GM12878 (cell line): ENCODE measurements at regions not wholly inside any gene's neighbourhood (a gene's known extent, or its start where the extent isn't known, plus 50 kb on each side); places are given as distances from the start of the nearest gene placed in this dataset.

Source experiments
- ATAC-seq: fragments of 200-7000 bp; cut with Tn5 transposase; 3 replicates; pipeline ENCODE4 v1.9.1; 2020; ENCODE audit warnings: mild to moderate bottlenecking, moderate library complexity
- BruUV-seq: library from RNA; stranded (reverse); fragments of 400-500 nt; replicated peaks from 2 replicates; lab custom pipeline; 2021; lab: Mats Ljungman, UMichigan
- CTCF ChIA-PET: fragments of 300-600 bp; sonication (Branson Sonifier 250); formaldehyde crosslinking; extraction: SDS; loops from one replicate; lab custom pipeline; 2021; ENCODE audit warnings: inconsistent platforms; lab: Yijun Ruan, JAX
- POLR2A ChIA-PET: fragments of 350-600 bp; formaldehyde crosslinking; extraction: SDS; loops from one replicate; lab custom pipeline; 2021; ENCODE audit warnings: inconsistent platforms; lab: Charles Lee
- RAD21 ChIA-PET: fragments of 300-600 bp; sonication (Branson Sonifier 250); formaldehyde crosslinking; loops from one replicate; lab custom pipeline; 2023; ENCODE audit warnings: antibody characterized with exemption; ENCODE audit not compliant: unreplicated experiment; lab: Charles Lee
- SMC1A ChIA-PET: fragments of 300-600 bp; sonication (Branson Sonifier 250); formaldehyde crosslinking; loops from one replicate; lab custom pipeline; 2023; ENCODE audit not compliant: unreplicated experiment, uncharacterized antibody; lab: Charles Lee
- DNase-seq: peaks from one replicate; pipeline ENCODE4 v3.0.0-alpha.2; 2011; ENCODE audit warnings: low read depth, low spot score
- FAIRE-seq: peaks from 3 replicates; lab custom pipeline; 2011; peaks lifted over from hg19 to GRCh38; lab: Jason Lieb, UNC
- H2AFZ ChIP-seq: 2 replicates; pipeline ENCODE4 v1.6.0; 2011; ENCODE audit warnings: low read depth, low read length, control low read depth; ENCODE audit not compliant: control insufficient read depth
- H3K27ac ChIP-seq: 2 replicates; pipeline ENCODE4 v1.5.1; 2011; ENCODE audit warnings: control low read depth; ENCODE audit not compliant: control insufficient read depth, insufficient read depth
- H3K27me3 ChIP-seq, 2 experiments: replicated peaks in 1 of 2; 2 replicates each; pipeline versions ENCODE4 v1.6.0 to v1.6.1; 2011; ENCODE audit warnings: low read length in 1 of 2; ENCODE audit not compliant: control insufficient read depth in 2 of 2, insufficient read depth in 2 of 2
- H3K36me3 ChIP-seq, 2 experiments: 2 replicates each; pipeline ENCODE4 v1.5.1; 2011; ENCODE audit warnings: low read length in 1 of 2; ENCODE audit not compliant: control insufficient read depth in 2 of 2, insufficient read depth in 2 of 2
- H3K4me1 ChIP-seq: 2 replicates; pipeline ENCODE4 v1.6.1; 2011; ENCODE audit warnings: mild to moderate bottlenecking, low read length, moderate library complexity, mixed read lengths; ENCODE audit not compliant: control insufficient read depth, insufficient read depth
- H3K4me2 ChIP-seq: 2 replicates; pipeline ENCODE4 v1.6.0; 2011; ENCODE audit warnings: control low read depth; ENCODE audit not compliant: control insufficient read depth, insufficient read depth
- H3K4me3 ChIP-seq: fragments of 200-600 bp; sonication (generic); 2 replicates; pipeline ENCODE4 v1.5.1; 2016
- H3K79me2 ChIP-seq: 2 replicates; pipeline ENCODE4 v1.6.0; 2011; ENCODE audit warnings: low read length; ENCODE audit not compliant: control insufficient read depth, insufficient read depth
- H3K9ac ChIP-seq: 2 replicates; pipeline ENCODE4 v1.8.0; 2011; ENCODE audit warnings: low read length, control low read depth, mixed read lengths; ENCODE audit not compliant: control insufficient read depth, insufficient read depth
- H3K9me3 ChIP-seq: replicated peaks from 3 replicates; pipeline ENCODE4 v1.5.1; 2011; ENCODE audit warnings: mild to moderate bottlenecking, low read length; ENCODE audit not compliant: control insufficient read depth, insufficient read depth
- H4K20me1 ChIP-seq: 2 replicates; pipeline ENCODE4 v1.6.0; 2011; ENCODE audit not compliant: control insufficient read depth, insufficient read depth
- CREB1 ChIP-seq: IDR thresholded peaks from 2 replicates; pipeline ENCODE4 v1.6.1; 2012; ENCODE audit warnings: low read depth, mild to moderate bottlenecking, inconsistent platforms
- MEF2A ChIP-seq: IDR thresholded peaks from 2 replicates; pipeline ENCODE4 v1.6.1; 2011; ENCODE audit warnings: low read depth, mild to moderate bottlenecking, low read length, moderate library complexity; ENCODE audit not compliant: insufficient read depth
- MXI1 ChIP-seq: fragments of 150-350 bp; IDR thresholded peaks from 2 replicates; pipeline ENCODE4 v1.6.1; 2011; ENCODE audit warnings: low read depth, mild to moderate bottlenecking, inconsistent platforms, low read length, improper control_type of control experiment
- PBX3 ChIP-seq: IDR thresholded peaks from 2 replicates; pipeline ENCODE4 v1.6.1; 2011; ENCODE audit warnings: mild to moderate bottlenecking, low read depth, low read length, moderate library complexity; ENCODE audit not compliant: insufficient replicate concordance
- POLR2A ChIP-seq: IDR thresholded peaks from 2 replicates; pipeline ENCODE4 v1.6.1; 2011; ENCODE audit warnings: low read depth, mild to moderate bottlenecking, low read length
- SPI1 ChIP-seq: IDR thresholded peaks from 2 replicates; pipeline ENCODE4 v1.6.1; 2011; ENCODE audit warnings: low read depth, mild to moderate bottlenecking, low read length, moderate library complexity, borderline replicate concordance; ENCODE audit not compliant: insufficient read depth
- ZBED1 ChIP-seq: IDR thresholded peaks from 2 replicates; pipeline ENCODE4 v1.6.1; 2016; ENCODE audit warnings: borderline replicate concordance
- ZBTB33 ChIP-seq: fragments of 450-650 bp; IDR thresholded peaks from 2 replicates; pipeline ENCODE4 v1.6.1; 2017; ENCODE audit warnings: mild to moderate bottlenecking
- WGBS: methylation state at CpG from one replicate; pipeline ENCODE4 v1.1.6; 2016; ENCODE audit warnings: low lambda C conversion rate; ENCODE audit not compliant: insufficient replicate concordance, insufficient coverage; ENCODE audit errors: missing lambda C conversion rate; 5-methylcytosine and 5-hydroxymethylcytosine counted together
- in situ Hi-C: fragments of 300-500 bp; cut with MboI; formaldehyde crosslinking; loops from 9 replicates; pipeline ENCODE4 v1.14.3; 2018; ENCODE audit warnings: mixed read lengths
- intact Hi-C: fragments of 100-400 bp; cut with micrococcal nuclease; formaldehyde crosslinking; loops from one replicate; pipeline ENCODE4 v1.14.2; 2022; ENCODE audit not compliant: unreplicated experiment

- SMC1A ChIA-PET: no interaction called here
- Histone ChIP-seq H3K4me3 (no peak overlapping the region), H2AFZ (no peak overlapping the region), H3K4me2 (no peak overlapping the region), H4K20me1 (no peaks in the 10 kb centered on the region), H3K79me2 (no peaks in the 10 kb centered on the region), H3K27ac (no peak overlapping the region), H3K36me3 (no peaks in the 10 kb centered on the region), H3K4me1 (no peaks in the 10 kb centered on the region), H3K9me3 (no peaks in the 10 kb centered on the region), H3K27me3 (no peaks in the 10 kb centered on the region), H3K9ac (no peak overlapping the region)
- ATAC-seq: no peak
- RAD21 ChIA-PET: no interaction called here
- CTCF ChIA-PET: interaction anchor here (1.2 kb wide), 1 partner anchor 8 kb away, joined by 3 read pairs; no protein-coding TSS in a partner anchor
- FAIRE-seq: no peak
- TF ChIP-seq PBX3: no peak
- TF ChIP-seq SPI1: no peak
- TF ChIP-seq MXI1: no peak
- no peak for TF ChIP-seq POLR2A
- no peak for TF ChIP-seq ZBTB33
- no peak for TF ChIP-seq CREB1
- no peak for TF ChIP-seq MEF2A
- no peak for TF ChIP-seq ZBED1
- intact Hi-C loops: no loop called here
- in situ Hi-C loops: no loop called here
- no TSS peak for BruUV-seq
- POLR2A ChIA-PET: no interaction called here
- 12% methylated on average over 3 of the region's 3 CpGs for WGBS
- DNase-seq: no peak
Observed at GRCh38 chr9:75824816-75825568, 65.5 kb upstream of the PCSK5 start.
